ENCODE measurements at regions not wholly inside any gene's neighbourhood (a gene's known extent, or its start where the extent isn't known, plus 50 kb on each side); places are given as distances from the start of the nearest gene placed in this dataset.

- no peak for TF ChIP-seq CTCF (IDR thresholded peaks at IDR 0.05)
- no peak for TF ChIP-seq POLR2AphosphoS5 (IDR thresholded peaks at IDR 0.05; ENCODE audit: low read depth, low read length)
- no peak for TF ChIP-seq TCF7L2 (IDR thresholded peaks at IDR 0.05; ENCODE audit: low read depth, low read length)
- TF ChIP-seq REST (IDR thresholded peaks at IDR 0.05; ENCODE audit: insufficient read depth in 1 of 2, low read depth in 2 of 2, low read length in 1 of 2), result no peak
Observed at GRCh38 chr20:40866056-40866455, 162.6 kb upstream of the TOP1 start.

All from Panc1 (cell line).